ENCODE measurements at regions not wholly inside any gene's neighbourhood (a gene's known extent, or its start where the extent isn't known, plus 50 kb on each side); places are given as distances from the start of the nearest gene placed in this dataset.
"Not testable (repeated sequence)": the region's sequence is repeated elsewhere in the genome, so short reads cannot be mapped to it uniquely, and the experiment has no call there.

DNA sequence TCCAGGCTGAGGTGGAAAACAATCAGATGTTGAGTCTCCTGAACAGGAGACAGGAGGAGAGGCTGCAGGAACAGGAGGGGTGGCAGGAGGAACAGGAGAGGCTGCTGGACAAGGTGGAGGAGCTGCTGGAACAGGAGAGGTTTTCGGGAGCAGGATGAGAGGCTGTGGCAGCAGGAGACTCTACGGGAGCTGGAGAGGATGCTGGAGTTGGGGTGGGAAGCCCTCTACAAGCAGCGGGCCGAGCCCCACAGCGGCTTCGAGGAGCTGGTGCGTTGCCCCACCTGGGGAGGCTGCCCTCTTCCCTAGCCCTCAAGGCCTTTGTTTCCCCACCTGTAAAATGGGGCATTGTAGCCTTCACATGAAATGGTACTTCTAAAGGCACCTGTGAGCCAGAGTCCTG lies 156.4 kb downstream of the GOLGA6L4 start:
- TF ChIP-seq, protein P1, sequence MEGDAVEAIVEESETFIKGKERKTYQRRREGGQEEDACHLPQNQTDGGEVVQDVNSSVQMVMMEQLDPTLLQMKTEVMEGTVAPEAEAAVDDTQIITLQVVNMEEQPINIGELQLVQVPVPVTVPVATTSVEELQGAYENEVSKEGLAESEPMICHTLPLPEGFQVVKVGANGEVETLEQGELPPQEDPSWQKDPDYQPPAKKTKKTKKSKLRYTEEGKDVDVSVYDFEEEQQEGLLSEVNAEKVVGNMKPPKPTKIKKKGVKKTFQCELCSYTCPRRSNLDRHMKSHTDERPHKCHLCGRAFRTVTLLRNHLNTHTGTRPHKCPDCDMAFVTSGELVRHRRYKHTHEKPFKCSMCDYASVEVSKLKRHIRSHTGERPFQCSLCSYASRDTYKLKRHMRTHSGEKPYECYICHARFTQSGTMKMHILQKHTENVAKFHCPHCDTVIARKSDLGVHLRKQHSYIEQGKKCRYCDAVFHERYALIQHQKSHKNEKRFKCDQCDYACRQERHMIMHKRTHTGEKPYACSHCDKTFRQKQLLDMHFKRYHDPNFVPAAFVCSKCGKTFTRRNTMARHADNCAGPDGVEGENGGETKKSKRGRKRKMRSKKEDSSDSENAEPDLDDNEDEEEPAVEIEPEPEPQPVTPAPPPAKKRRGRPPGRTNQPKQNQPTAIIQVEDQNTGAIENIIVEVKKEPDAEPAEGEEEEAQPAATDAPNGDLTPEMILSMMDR (IDR thresholded peaks at IDR 0.05; ENCODE audit: low read depth, low read length), result not testable (repeated sequence)
- not testable (repeated sequence) for TF ChIP-seq POLR2A (IDR thresholded peaks at IDR 0.05; ENCODE audit: extremely low read depth, insufficient read length)

Measured in NB4 (cell line).